Transverse colon (tissue), 4 donors: ENCODE measurements at regions not wholly inside any gene's neighbourhood (a gene's known extent, or its start where the extent isn't known, plus 50 kb on each side); places are given as distances from the start of the nearest gene placed in this dataset.

ENCODE experiments used
- DNase-seq: peaks from one replicate; pipeline ENCODE4 v3.0.0-alpha.2; 2019
- H3K27ac ChIP-seq, 4 donors: fragments of 200-600 bp; sonication (generic); 2 replicates each; pipeline ENCODE4 v1.5.1; 2016 to 2018; ENCODE audit warnings: inconsistent platforms in 4 of 4
- H3K27me3 ChIP-seq: fragments of 200-600 bp; sonication (generic); 2 replicates; pipeline ENCODE4 v1.5.1; 2017; ENCODE audit warnings: inconsistent platforms
- H3K36me3 ChIP-seq, 4 donors: fragments of 200-600 bp; sonication (generic); 2 replicates each; pipeline ENCODE4 v1.5.1; 2017 to 2019; ENCODE audit warnings: inconsistent platforms in 4 of 4
- H3K4me1 ChIP-seq, 4 donors: fragments of 200-600 bp; sonication (generic); 2 replicates each; pipeline ENCODE4 v1.5.1; 2017 to 2020; ENCODE audit warnings: inconsistent platforms in 4 of 4
- H3K4me3 ChIP-seq, 4 donors: fragments of 200-600 bp; sonication (generic); 1 replicate in 1 of 4; 2 replicates in 3 of 4; pipeline versions ENCODE4 v1.5.1 to v1.6.1; 2017 to 2019; ENCODE audit warnings: inconsistent platforms in 4 of 4
- H3K9me3 ChIP-seq, 2 donors: fragments of 200-600 bp; sonication (generic); 2 replicates each; pipeline ENCODE4 v1.5.1; 2017 to 2019; ENCODE audit warnings: inconsistent platforms in 2 of 2
- EP300 ChIP-seq: sonication (generic); formaldehyde crosslinking; IDR thresholded peaks from one replicate; pipeline ENCODE4 v1.6.1; 2017; ENCODE audit warnings: antibody characterized with exemption, low read depth
- POLR2A ChIP-seq: fragments of 450-650 bp; IDR thresholded peaks from one replicate; pipeline ENCODE4 v1.6.1; 2016; ENCODE audit warnings: antibody characterized with exemption, mild to moderate bottlenecking, moderate library complexity
- POLR2AphosphoS5 ChIP-seq, 3 donors: sonication (generic); formaldehyde crosslinking; IDR thresholded peaks; one replicate each; pipeline ENCODE4 v1.6.1; 2016; ENCODE audit warnings: antibody characterized with exemption in 3 of 3
- WGBS, 2 donors: methylation state at CpG; one replicate each; pipeline ENCODE4 v1.1.5; 2018; ENCODE audit warnings: low coverage in 1 of 2; 5-methylcytosine and 5-hydroxymethylcytosine counted together
- in situ Hi-C, 4 donors: fragments of 200-750 bp; cut with MboI; loops; one replicate each; pipeline versions ENCODE4 v1.15.0 to v1.15.1; 2017; ENCODE audit warnings: low sequenced_read_pairs in 3 of 4, low pct_ligation_motif_present in 1 of 4, low pct_unique_long_range_greater_than_20kb in 1 of 4
- intact Hi-C: fragments of 100-400 bp; cut with DNase I; formaldehyde crosslinking; loops from one replicate; pipeline ENCODE4 v1.15.1; 2023; ENCODE audit warnings: low total_unique reads
- TF ChIP-seq, protein P1 (sequence below), 5 experiments: fragments of 200-600 bp in 3 of 5; fragments of 450-650 bp in 2 of 5; sonication (generic) in 3 of 5; IDR thresholded peaks; 1 replicate in 2 of 5; 2 replicates in 3 of 5; pipeline ENCODE4 v1.5.1; 2016 to 2017; ENCODE audit warnings: antibody characterized with exemption in 5 of 5, inconsistent platforms in 3 of 5, mild to moderate bottlenecking in 2 of 5, moderate library complexity in 1 of 5

DNA sequence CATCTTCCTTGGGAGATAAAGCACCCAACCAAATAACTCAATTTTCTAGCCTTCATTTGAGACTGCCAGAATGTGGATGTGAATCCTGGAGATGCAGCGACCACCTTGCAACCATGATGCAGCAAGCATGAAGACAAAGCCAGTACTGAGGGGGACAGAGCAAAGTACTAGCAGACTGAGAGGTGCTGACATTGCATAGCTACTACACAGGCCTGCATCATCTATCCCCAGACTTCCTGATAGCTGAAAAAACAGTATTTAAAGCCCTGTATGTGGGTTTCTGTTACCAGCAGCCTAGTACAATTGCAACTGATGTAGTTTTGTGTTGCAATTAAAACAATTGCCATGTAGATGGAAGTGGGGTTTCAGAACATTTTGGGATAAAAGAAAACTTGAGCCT, 146.3 kb upstream of the VEPH1 start:
- Histone ChIP-seq H3K4me1 (no peaks in the 10 kb centered on the region), H3K9me3 (no peaks in the 10 kb centered on the region), H3K27ac (no peak overlapping the region), H3K36me3 (no peaks in the 10 kb centered on the region), H3K4me3 (no peak overlapping the region), H3K27me3 (no peaks in the 10 kb centered on the region)
- intact Hi-C loops (no loop called here), in situ Hi-C loops (no loop called here)
- TF ChIP-seq EP300 (no peak), POLR2A (no peak), POLR2AphosphoS5 (IDR thresholded peaks at IDR 0.05) (no peak)
- TF ChIP-seq, protein P1, sequence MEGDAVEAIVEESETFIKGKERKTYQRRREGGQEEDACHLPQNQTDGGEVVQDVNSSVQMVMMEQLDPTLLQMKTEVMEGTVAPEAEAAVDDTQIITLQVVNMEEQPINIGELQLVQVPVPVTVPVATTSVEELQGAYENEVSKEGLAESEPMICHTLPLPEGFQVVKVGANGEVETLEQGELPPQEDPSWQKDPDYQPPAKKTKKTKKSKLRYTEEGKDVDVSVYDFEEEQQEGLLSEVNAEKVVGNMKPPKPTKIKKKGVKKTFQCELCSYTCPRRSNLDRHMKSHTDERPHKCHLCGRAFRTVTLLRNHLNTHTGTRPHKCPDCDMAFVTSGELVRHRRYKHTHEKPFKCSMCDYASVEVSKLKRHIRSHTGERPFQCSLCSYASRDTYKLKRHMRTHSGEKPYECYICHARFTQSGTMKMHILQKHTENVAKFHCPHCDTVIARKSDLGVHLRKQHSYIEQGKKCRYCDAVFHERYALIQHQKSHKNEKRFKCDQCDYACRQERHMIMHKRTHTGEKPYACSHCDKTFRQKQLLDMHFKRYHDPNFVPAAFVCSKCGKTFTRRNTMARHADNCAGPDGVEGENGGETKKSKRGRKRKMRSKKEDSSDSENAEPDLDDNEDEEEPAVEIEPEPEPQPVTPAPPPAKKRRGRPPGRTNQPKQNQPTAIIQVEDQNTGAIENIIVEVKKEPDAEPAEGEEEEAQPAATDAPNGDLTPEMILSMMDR (IDR thresholded peaks at IDR 0.05): no peak
- 73% methylated on average over 1 of the region's 1 CpG; no CpG with 5 or more reads in 1 of the 2 donors for WGBS, 2 donors
- no peak for DNase-seq

DNA sequence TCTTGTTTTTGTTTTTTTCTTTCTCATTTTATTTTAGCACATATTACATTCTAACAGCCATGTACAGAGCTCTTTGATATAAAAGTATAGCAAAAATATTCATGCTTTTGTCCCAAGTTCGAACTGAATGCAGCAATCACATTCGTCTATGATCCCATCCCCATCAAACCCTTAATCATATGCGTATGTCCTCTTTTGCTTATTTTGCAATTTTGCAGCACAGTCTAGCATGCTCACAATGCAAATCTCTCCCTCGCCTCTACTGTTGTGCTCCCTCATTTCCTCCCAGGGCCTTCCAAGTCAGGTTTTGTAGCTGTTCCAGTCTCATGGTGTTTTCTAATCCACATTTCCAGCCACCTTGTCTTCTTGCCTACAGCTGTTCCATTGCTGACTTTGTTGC, 144.6 kb upstream of the VEPH1 start:
- TF ChIP-seq POLR2A (no peak), EP300 (no peak), POLR2AphosphoS5 (IDR thresholded peaks at IDR 0.05) (no peak)
- TF ChIP-seq, protein P1 (IDR thresholded peaks at IDR 0.05): no peak

DNA sequence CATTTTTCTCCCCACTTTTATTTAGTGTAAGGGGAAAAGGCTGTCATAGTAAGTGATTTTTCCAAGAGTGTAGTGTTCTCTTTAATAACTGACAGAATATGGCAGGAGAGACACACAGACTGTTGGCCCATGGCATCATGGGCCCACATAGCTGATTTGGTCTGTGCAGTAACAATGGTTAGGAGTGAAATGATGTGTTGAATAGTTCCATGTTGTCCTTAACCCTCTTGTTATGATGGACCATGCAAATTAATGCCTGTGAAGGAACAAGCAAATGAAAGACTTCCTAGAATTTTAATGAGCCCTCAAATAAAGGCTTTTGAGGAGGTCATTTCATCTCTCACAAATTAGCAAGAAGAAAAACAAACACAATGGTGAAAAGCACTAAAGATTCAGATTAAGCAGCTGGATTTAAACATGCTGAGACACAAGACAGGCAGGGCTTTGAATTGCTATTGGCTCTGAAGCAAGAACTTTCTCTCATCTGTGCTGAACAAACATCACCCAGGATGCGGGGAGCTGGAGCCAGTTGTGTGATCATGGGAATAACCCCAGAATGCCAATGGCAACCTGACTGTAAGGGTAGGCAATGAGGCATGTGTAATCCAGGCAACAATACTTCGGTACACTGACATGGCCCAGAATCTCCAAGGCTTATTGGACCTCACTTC, 136.7 kb upstream of the VEPH1 start:
- Histone ChIP-seq H3K4me3 (no peak overlapping the region), H3K27me3 (no peaks in the 10 kb centered on the region), H3K4me1 (no peaks in the 10 kb centered on the region), H3K9me3 (peaks cover 0 to 4% of the 10 kb centered on the region in 2 donors), H3K27ac (no peak overlapping the region), H3K36me3 (no peaks in the 10 kb centered on the region)
- in situ Hi-C loops: no loop called here
- 63 to 100% methylated on average over 1 to 2 of the region's 2 CpGs for WGBS, 2 donors
- TF ChIP-seq, protein P1 (IDR thresholded peaks at IDR 0.05): no peak
- no peak for TF ChIP-seq POLR2AphosphoS5 (IDR thresholded peaks at IDR 0.05)
- no peak for TF ChIP-seq POLR2A
- no peak for TF ChIP-seq EP300
- intact Hi-C loops: no loop called here
- DNase-seq: no peak

More for the DNA sequence above, 144.6 kb upstream of the VEPH1 start:
- 84 to 85% methylated on average over 3 to 4 of the region's 4 CpGs for WGBS, 2 donors
- no peaks in the 10 kb centered on the region for H3K9me3 ChIP-seq
- DNase-seq: no peak
- in situ Hi-C loops (no loop called here), intact Hi-C loops (no loop called here)
- no peak overlapping the region for H3K27ac ChIP-seq
- H3K27me3 ChIP-seq: no peaks in the 10 kb centered on the region
- H3K4me3 ChIP-seq: no peak overlapping the region
- no peaks in the 10 kb centered on the region for H3K36me3 ChIP-seq
- no peaks in the 10 kb centered on the region for H3K4me1 ChIP-seq

DNA sequence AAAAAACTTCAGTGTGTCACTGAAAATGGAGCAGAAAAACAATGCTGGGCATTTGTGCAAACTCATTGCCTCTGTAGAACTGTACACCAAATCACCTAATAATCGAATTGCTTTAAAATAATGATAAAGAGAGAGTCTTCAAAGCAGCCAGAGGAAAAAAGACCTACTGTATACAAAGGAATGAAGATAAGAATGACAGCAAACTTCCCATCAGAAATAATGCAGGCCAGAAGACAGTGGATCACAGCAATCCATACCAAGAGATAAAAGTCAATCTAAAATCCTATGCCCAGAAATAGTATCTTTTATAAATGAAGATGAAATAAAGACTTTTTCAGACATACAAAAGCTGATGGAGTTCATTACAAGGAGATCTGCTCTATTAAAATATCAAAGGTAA, 134.7 kb upstream of the VEPH1 start:
- no peak overlapping the region for H3K4me3 ChIP-seq
- intact Hi-C loops (no loop called here), in situ Hi-C loops (no loop called here)
- no peak for DNase-seq
- H3K27ac ChIP-seq: no peak overlapping the region
- H3K9me3 ChIP-seq: peaks cover 0 to 4% of the 10 kb centered on the region in 2 donors
- H3K4me1 ChIP-seq: no peaks in the 10 kb centered on the region
- TF ChIP-seq POLR2AphosphoS5 (IDR thresholded peaks at IDR 0.05) (no peak), EP300 (no peak), POLR2A (no peak)
- TF ChIP-seq, protein P1 (IDR thresholded peaks at IDR 0.05): no peak
- WGBS, 2 donors: 48 to 50% methylated on average over 1 of the region's 1 CpG
- H3K27me3 ChIP-seq: no peaks in the 10 kb centered on the region
- H3K36me3 ChIP-seq: no peaks in the 10 kb centered on the region
